GM12878 (cell line): ENCODE measurements at regions not wholly inside any gene's neighbourhood (a gene's known extent, or its start where the extent isn't known, plus 50 kb on each side); places are given as distances from the start of the nearest gene placed in this dataset.

Experiments
- ATAC-seq: fragments of 200-7000 bp; cut with Tn5 transposase; 3 replicates; pipeline ENCODE4 v1.9.1; 2020; ENCODE audit warnings: mild to moderate bottlenecking, moderate library complexity
- BruUV-seq: library from RNA; stranded (reverse); fragments of 400-500 nt; replicated peaks from 2 replicates; lab custom pipeline; 2021; lab: Mats Ljungman, UMichigan
- CTCF ChIA-PET: fragments of 300-600 bp; sonication (Branson Sonifier 250); formaldehyde crosslinking; extraction: SDS; loops from one replicate; lab custom pipeline; 2021; ENCODE audit warnings: inconsistent platforms; lab: Yijun Ruan, JAX
- POLR2A ChIA-PET: fragments of 350-600 bp; formaldehyde crosslinking; extraction: SDS; loops from one replicate; lab custom pipeline; 2021; ENCODE audit warnings: inconsistent platforms; lab: Charles Lee
- RAD21 ChIA-PET: fragments of 300-600 bp; sonication (Branson Sonifier 250); formaldehyde crosslinking; loops from one replicate; lab custom pipeline; 2023; ENCODE audit warnings: antibody characterized with exemption; ENCODE audit not compliant: unreplicated experiment; lab: Charles Lee
- SMC1A ChIA-PET: fragments of 300-600 bp; sonication (Branson Sonifier 250); formaldehyde crosslinking; loops from one replicate; lab custom pipeline; 2023; ENCODE audit not compliant: unreplicated experiment, uncharacterized antibody; lab: Charles Lee
- DNase-seq: peaks from one replicate; pipeline ENCODE4 v3.0.0-alpha.2; 2011; ENCODE audit warnings: low read depth, low spot score
- FAIRE-seq: peaks from 3 replicates; lab custom pipeline; 2011; peaks lifted over from hg19 to GRCh38; lab: Jason Lieb, UNC
- H2AFZ ChIP-seq: 2 replicates; pipeline ENCODE4 v1.6.0; 2011; ENCODE audit warnings: low read depth, low read length, control low read depth; ENCODE audit not compliant: control insufficient read depth
- H3K27ac ChIP-seq: 2 replicates; pipeline ENCODE4 v1.5.1; 2011; ENCODE audit warnings: control low read depth; ENCODE audit not compliant: control insufficient read depth, insufficient read depth
- H3K27me3 ChIP-seq, 2 experiments: replicated peaks in 1 of 2; 2 replicates each; pipeline versions ENCODE4 v1.6.0 to v1.6.1; 2011; ENCODE audit warnings: low read length in 1 of 2; ENCODE audit not compliant: control insufficient read depth in 2 of 2, insufficient read depth in 2 of 2
- H3K36me3 ChIP-seq, 2 experiments: 2 replicates each; pipeline ENCODE4 v1.5.1; 2011; ENCODE audit warnings: low read length in 1 of 2; ENCODE audit not compliant: control insufficient read depth in 2 of 2, insufficient read depth in 2 of 2
- H3K4me1 ChIP-seq: 2 replicates; pipeline ENCODE4 v1.6.1; 2011; ENCODE audit warnings: mild to moderate bottlenecking, low read length, moderate library complexity, mixed read lengths; ENCODE audit not compliant: control insufficient read depth, insufficient read depth
- H3K4me2 ChIP-seq: 2 replicates; pipeline ENCODE4 v1.6.0; 2011; ENCODE audit warnings: control low read depth; ENCODE audit not compliant: control insufficient read depth, insufficient read depth
- H3K4me3 ChIP-seq: fragments of 200-600 bp; sonication (generic); 2 replicates; pipeline ENCODE4 v1.5.1; 2016
- H3K79me2 ChIP-seq: 2 replicates; pipeline ENCODE4 v1.6.0; 2011; ENCODE audit warnings: low read length; ENCODE audit not compliant: control insufficient read depth, insufficient read depth
- H3K9ac ChIP-seq: 2 replicates; pipeline ENCODE4 v1.8.0; 2011; ENCODE audit warnings: low read length, control low read depth, mixed read lengths; ENCODE audit not compliant: control insufficient read depth, insufficient read depth
- H3K9me3 ChIP-seq: replicated peaks from 3 replicates; pipeline ENCODE4 v1.5.1; 2011; ENCODE audit warnings: mild to moderate bottlenecking, low read length; ENCODE audit not compliant: control insufficient read depth, insufficient read depth
- H4K20me1 ChIP-seq: 2 replicates; pipeline ENCODE4 v1.6.0; 2011; ENCODE audit not compliant: control insufficient read depth, insufficient read depth
- BACH1 ChIP-seq: fragments of 450-650 bp; IDR thresholded peaks from 2 replicates; pipeline ENCODE4 v1.6.1; 2017; ENCODE audit warnings: mild to moderate bottlenecking, borderline replicate concordance
- BMI1 ChIP-seq: fragments of 450-650 bp; IDR thresholded peaks from 2 replicates; pipeline ENCODE4 v1.6.1; 2016; ENCODE audit warnings: mild to moderate bottlenecking, moderate library complexity, borderline replicate concordance
- CBX3 ChIP-seq: fragments of 200-600 bp; sonication (generic); IDR thresholded peaks from 2 replicates; pipeline ENCODE4 v1.6.1; 2016; ENCODE audit warnings: low read depth, borderline replicate concordance
- ESRRA ChIP-seq: IDR thresholded peaks from 2 replicates; pipeline ENCODE4 v1.6.1; 2012; ENCODE audit warnings: mild to moderate bottlenecking, low read length, improper control_type of control experiment
- HDGF ChIP-seq: fragments of 450-650 bp; IDR thresholded peaks from 2 replicates; pipeline ENCODE4 v1.6.1; 2016; ENCODE audit warnings: antibody characterized with exemption
- IKZF2 ChIP-seq, 2 experiments: fragments of 450-650 bp; IDR thresholded peaks; 2 replicates each; pipeline ENCODE4 v1.6.1; 2017; ENCODE audit warnings: mild to moderate bottlenecking in 2 of 2, moderate library complexity in 2 of 2
- LARP7 ChIP-seq: fragments of 450-650 bp; IDR thresholded peaks from 2 replicates; pipeline ENCODE4 v1.6.1; 2017; ENCODE audit warnings: mild to moderate bottlenecking
- MYB ChIP-seq: fragments of 150-350 bp; IDR thresholded peaks from 2 replicates; pipeline ENCODE4 v1.6.1; 2014; ENCODE audit warnings: mild to moderate bottlenecking, low read depth, low read length, borderline replicate concordance
- NFYB ChIP-seq: IDR thresholded peaks from 2 replicates; pipeline ENCODE4 v1.6.1; 2011; ENCODE audit warnings: low read depth, mild to moderate bottlenecking, low read length, improper control_type of control experiment, moderate library complexity; ENCODE audit not compliant: insufficient read depth
- NRF1 ChIP-seq: conservative IDR thresholded peaks from 2 replicates; pipeline ENCODE4 v1.6.1; 2011; ENCODE audit warnings: mild to moderate bottlenecking, low read depth, low read length, improper control_type of control experiment
- SUZ12 ChIP-seq: fragments of 200-600 bp; sonication (generic); IDR thresholded peaks from one replicate; pipeline ENCODE4 v1.6.1; 2018; ENCODE audit warnings: antibody characterized with exemption, mild to moderate bottlenecking; ENCODE audit not compliant: unreplicated experiment
- ZBTB11 ChIP-seq: fragments of 450-650 bp; formaldehyde crosslinking; IDR thresholded peaks from 2 replicates; pipeline ENCODE4 v1.5.0; 2022; ENCODE audit warnings: mild to moderate bottlenecking, missing genetic modification characterization
- ZNF384 ChIP-seq: IDR thresholded peaks from 2 replicates; pipeline ENCODE4 v1.6.1; 2012; ENCODE audit warnings: low read depth, mild to moderate bottlenecking, low read length, improper control_type of control experiment, borderline replicate concordance
- WGBS: methylation state at CpG from one replicate; pipeline ENCODE4 v1.1.6; 2016; ENCODE audit warnings: low lambda C conversion rate; ENCODE audit not compliant: insufficient replicate concordance, insufficient coverage; ENCODE audit errors: missing lambda C conversion rate; 5-methylcytosine and 5-hydroxymethylcytosine counted together
- in situ Hi-C: fragments of 300-500 bp; cut with MboI; formaldehyde crosslinking; loops from 9 replicates; pipeline ENCODE4 v1.14.3; 2018; ENCODE audit warnings: mixed read lengths
- intact Hi-C: fragments of 100-400 bp; cut with micrococcal nuclease; formaldehyde crosslinking; loops from one replicate; pipeline ENCODE4 v1.14.2; 2022; ENCODE audit not compliant: unreplicated experiment
- TF ChIP-seq, protein P1 (sequence below): fragments of 450-650 bp; IDR thresholded peaks from 2 replicates; pipeline ENCODE4 v1.6.1; 2017; ENCODE audit warnings: mild to moderate bottlenecking, moderate library complexity

GRCh38 chr4:166458756-166459155 lies 585.7 kb downstream of the TLL1 start (continued):
- TF ChIP-seq, protein P1, sequence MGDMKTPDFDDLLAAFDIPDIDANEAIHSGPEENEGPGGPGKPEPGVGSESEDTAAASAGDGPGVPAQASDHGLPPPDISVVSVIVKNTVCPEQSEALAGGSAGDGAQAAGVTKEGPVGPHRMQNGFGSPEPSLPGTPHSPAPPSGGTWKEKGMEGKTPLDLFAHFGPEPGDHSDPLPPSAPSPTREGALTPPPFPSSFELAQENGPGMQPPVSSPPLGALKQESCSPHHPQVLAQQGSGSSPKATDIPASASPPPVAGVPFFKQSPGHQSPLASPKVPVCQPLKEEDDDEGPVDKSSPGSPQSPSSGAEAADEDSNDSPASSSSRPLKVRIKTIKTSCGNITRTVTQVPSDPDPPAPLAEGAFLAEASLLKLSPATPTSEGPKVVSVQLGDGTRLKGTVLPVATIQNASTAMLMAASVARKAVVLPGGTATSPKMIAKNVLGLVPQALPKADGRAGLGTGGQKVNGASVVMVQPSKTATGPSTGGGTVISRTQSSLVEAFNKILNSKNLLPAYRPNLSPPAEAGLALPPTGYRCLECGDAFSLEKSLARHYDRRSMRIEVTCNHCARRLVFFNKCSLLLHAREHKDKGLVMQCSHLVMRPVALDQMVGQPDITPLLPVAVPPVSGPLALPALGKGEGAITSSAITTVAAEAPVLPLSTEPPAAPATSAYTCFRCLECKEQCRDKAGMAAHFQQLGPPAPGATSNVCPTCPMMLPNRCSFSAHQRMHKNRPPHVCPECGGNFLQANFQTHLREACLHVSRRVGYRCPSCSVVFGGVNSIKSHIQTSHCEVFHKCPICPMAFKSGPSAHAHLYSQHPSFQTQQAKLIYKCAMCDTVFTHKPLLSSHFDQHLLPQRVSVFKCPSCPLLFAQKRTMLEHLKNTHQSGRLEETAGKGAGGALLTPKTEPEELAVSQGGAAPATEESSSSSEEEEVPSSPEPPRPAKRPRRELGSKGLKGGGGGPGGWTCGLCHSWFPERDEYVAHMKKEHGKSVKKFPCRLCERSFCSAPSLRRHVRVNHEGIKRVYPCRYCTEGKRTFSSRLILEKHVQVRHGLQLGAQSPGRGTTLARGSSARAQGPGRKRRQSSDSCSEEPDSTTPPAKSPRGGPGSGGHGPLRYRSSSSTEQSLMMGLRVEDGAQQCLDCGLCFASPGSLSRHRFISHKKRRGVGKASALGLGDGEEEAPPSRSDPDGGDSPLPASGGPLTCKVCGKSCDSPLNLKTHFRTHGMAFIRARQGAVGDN: no peak

- no TSS peak for BruUV-seq
- ChIA-PET POLR2A (no interaction called here), SMC1A (no interaction called here), CTCF (no interaction called here), RAD21 (no interaction called here)
- Histone ChIP-seq H4K20me1 (no peaks in the 10 kb centered on the region), H3K27me3 (no peaks in the 10 kb centered on the region), H3K9me3 (no peaks in the 10 kb centered on the region), H3K9ac (no peak overlapping the region), H3K36me3 (no peaks in the 10 kb centered on the region), H3K4me1 (no peaks in the 10 kb centered on the region), H2AFZ (no peak overlapping the region), H3K27ac (no peak overlapping the region), H3K79me2 (no peaks in the 10 kb centered on the region), H3K4me3 (no peak overlapping the region), H3K4me2 (no peak overlapping the region)
- 54% methylated on average over 5 of the region's 5 CpGs for WGBS
- in situ Hi-C loops (no loop called here), intact Hi-C loops (no loop called here)
- TF ChIP-seq BACH1: no peak
- no peak for TF ChIP-seq MYB
- no peak for TF ChIP-seq ESRRA
- no peak for TF ChIP-seq SUZ12
- TF ChIP-seq ZBTB11 (CRISPR knock-in tag): no peak
- TF ChIP-seq NFYB: no peak
- no peak for TF ChIP-seq LARP7
- no peak for TF ChIP-seq NRF1
- no peak for TF ChIP-seq BMI1
- TF ChIP-seq IKZF2 (IDR thresholded peaks at IDR 0.05): no peak
- TF ChIP-seq HDGF: no peak
- TF ChIP-seq ZNF384: no peak
- no peak for TF ChIP-seq CBX3
- ATAC-seq (no peak), DNase-seq (no peak), FAIRE-seq (no peak)
Observed at GRCh38 chr4:166459621-166460020, 586.6 kb downstream of the TLL1 start.
